Heart right ventricle (tissue), 16 donors: ENCODE measurements at regions not wholly inside any gene's neighbourhood (a gene's known extent, or its start where the extent isn't known, plus 50 kb on each side); places are given as distances from the start of the nearest gene placed in this dataset.
"Not testable (repeated sequence)": the region's sequence is repeated elsewhere in the genome, so short reads cannot be mapped to it uniquely, and the experiment has no call there.

Experiments used
- ATAC-seq, 8 donors: fragments of 200-7000 bp; cut with Tn5 transposase; one replicate each; pipeline ENCODE4 v1.9.1; 2020; ENCODE audit warnings: mild to moderate bottlenecking in 8 of 8, moderate library complexity in 8 of 8, moderate number of reproducible peaks in 1 of 8
- DNase-seq, 2 donors: peaks; one replicate each; pipeline ENCODE4 v3.0.0-alpha.2; 2020
- H3K27ac ChIP-seq, 10 donors: fragments of 200-600 bp; sonication (generic) in 2 of 10; one replicate each; pipeline versions ENCODE4 v1.5.0 to v1.8.0; 2020 to 2022; ENCODE audit warnings: mild to moderate bottlenecking in 3 of 10
- H3K27me3 ChIP-seq, 7 donors: fragments of 200-600 bp; one replicate each; pipeline ENCODE4 v1.8.0; 2021 to 2022; ENCODE audit warnings: mild to moderate bottlenecking in 2 of 7
- H3K36me3 ChIP-seq, 9 donors: fragments of 200-600 bp; sonication (generic) in 1 of 9; one replicate each; pipeline versions ENCODE4 v1.5.0 to v1.8.0; 2020 to 2022; ENCODE audit warnings: mild to moderate bottlenecking in 2 of 9
- H3K4me1 ChIP-seq, 9 donors: fragments of 200-600 bp; sonication (generic) in 1 of 9; one replicate each; pipeline versions ENCODE4 v1.5.0 to v1.8.0; 2020 to 2022; ENCODE audit warnings: mild to moderate bottlenecking in 4 of 9
- H3K4me3 ChIP-seq, 10 donors: fragments of 200-600 bp; sonication (generic) in 2 of 10; one replicate each; pipeline versions ENCODE4 v1.5.0 to v1.8.0; 2020 to 2022; ENCODE audit warnings: mild to moderate bottlenecking in 7 of 10, moderate library complexity in 2 of 10
- H3K9me3 ChIP-seq, 11 donors: fragments of 200-600 bp in 10 of 11; sonication (generic) in 2 of 11; one replicate each; pipeline versions ENCODE4 v1.5.0 to v1.8.0; 2013 to 2022; ENCODE audit warnings: mild to moderate bottlenecking in 2 of 11, control low read depth in 1 of 11, moderate library complexity in 1 of 11
- WGBS, 2 donors: extraction: QIAGEN DNeasy Blood & Tissue Kit; methylation state at CpG; one replicate each; pipeline ENCODE4 v1.1.7; 2013; ENCODE audit warnings: inconsistent platforms in 1 of 2; 5-methylcytosine and 5-hydroxymethylcytosine counted together
- intact Hi-C, 10 donors: fragments of 100-400 bp; cut with DNase I; formaldehyde crosslinking; loops; one replicate each; pipeline versions ENCODE4 v1.11.1 to v1.14.2; 2022
- donor health status: Arrhythmogenic right ventricular cardiomyopathy.
- donor health status: ischemic (EF 13 %, LVEDD 7.1; RV severe dilation, severe dysfunction).
- donor health status: healthy with polysubstance abuse.
- donor health status: DM: no; HTN: yes; CAD: no.
- donor health status: DM: no; HTN: no; CAD: no.
- donor health status: ischemic (EF 25% LVEDD 6.9; RV normal size, moderate dysfunction).
- donor health status: ischemic (EF 25% LVEDD 5.7; RV mildly dilated, moderate dysfunction).
- donor health status: healthy.
- donor health status: DM: yes; HTN: yes; CAD: no.
- donor health status: Ischemic cardiomyopathy.
- donor health status: ischemic (EF 35%, LVEDD 5.7; RV mildly dilated, moderate dysfunction).
- donor health status: nonischemic (EF 11% LVEDD 7.7; RV severe dilation, severe dysfunction).
- donor health status: DM: yes; HTN: yes; CAD: no.
- donor health status: PGD.
- donor health status: ischemic (EF 29% LVEDD 5.4; RV normal size, mild dysfunction).
- donor health status: nonischemic (EF 23%, LVEDD 6.1; RV moderate dilation, normal function).

GRCh38 chr16:46396131-46396882 lies 224.9 kb downstream of the SHCBP1 start:
- peaks cover 0 to 28% (median 5%) of the 10 kb centered on the region in 11 donors for H3K9me3 ChIP-seq
- H3K27me3 ChIP-seq, H3K4me1 ChIP-seq, H3K27ac ChIP-seq, H3K36me3 ChIP-seq, H3K4me3 ChIP-seq, intact Hi-C loops, ATAC-seq: not testable (repeated sequence)
- 66 to 67% methylated on average over 31 of the region's 31 CpGs for WGBS, 2 donors
- peak in 1 of 2 donors; percentile 12 for DNase-seq

- intact Hi-C loops, H3K4me1 ChIP-seq, H3K4me3 ChIP-seq, H3K27me3 ChIP-seq, H3K27ac ChIP-seq, ATAC-seq, H3K36me3 ChIP-seq: not testable (repeated sequence)
- peaks cover 0 to 28% (median 5%) of the 10 kb centered on the region in 11 donors for H3K9me3 ChIP-seq
- WGBS, 2 donors, result 75 to 78% methylated on average over 23 of the region's 23 CpGs
- peak in 1 of 2 donors; percentile 20 for DNase-seq
Measured at GRCh38 chr16:46395391-46395921, 225.7 kb downstream of the SHCBP1 start.

- H3K4me1 ChIP-seq, H3K4me3 ChIP-seq, ATAC-seq, H3K27ac ChIP-seq, intact Hi-C loops, H3K27me3 ChIP-seq, H3K36me3 ChIP-seq: not testable (repeated sequence)
- DNase-seq, result peak in 1 of 2 donors; percentile 10
- WGBS, 2 donors, result 73 to 74% methylated on average over 16 of the region's 17 CpGs
- peaks cover 0 to 28% (median 5%) of the 10 kb centered on the region in 11 donors for H3K9me3 ChIP-seq
Measured at GRCh38 chr16:46394963-46395362, 226.2 kb downstream of the SHCBP1 start.

GRCh38 chr16:46394149-46394548 lies 227.0 kb downstream of the SHCBP1 start:
- H3K36me3 ChIP-seq, DNase-seq, ATAC-seq, H3K4me1 ChIP-seq, H3K27me3 ChIP-seq, H3K27ac ChIP-seq, intact Hi-C loops, H3K4me3 ChIP-seq: not testable (repeated sequence)
- WGBS, 2 donors, result 73 to 75% methylated on average over 17 of the region's 18 CpGs
- peaks cover 0 to 28% (median 5%) of the 10 kb centered on the region in 11 donors for H3K9me3 ChIP-seq

GRCh38 chr16:46392930-46393722 lies 228.1 kb downstream of the SHCBP1 start:
- intact Hi-C loops, H3K27ac ChIP-seq, ATAC-seq, H3K36me3 ChIP-seq, H3K4me3 ChIP-seq, H3K27me3 ChIP-seq, H3K4me1 ChIP-seq: not testable (repeated sequence)
- DNase-seq, result peak in 1 of 2 donors; percentile 53
- H3K9me3 ChIP-seq, result peaks cover 0 to 28% (median 5%) of the 10 kb centered on the region in 11 donors
- WGBS, 2 donors, result 73 to 74% methylated on average over 20 to 21 of the region's 26 CpGs

- H3K4me1 ChIP-seq, intact Hi-C loops, H3K36me3 ChIP-seq, H3K4me3 ChIP-seq, H3K27ac ChIP-seq: not testable (repeated sequence)
- ATAC-seq (peak in 2 of 8 donors; percentile 2 to 4), DNase-seq (peak in 1 of 2 donors; percentile 85)
- Histone ChIP-seq H3K27me3 (peaks cover 0 to 13% (median 0%) of the 10 kb centered on the region in 7 donors), H3K9me3 (peaks cover 0 to 16% (median 12%) of the 10 kb centered on the region in 11 donors)
- 62 to 65% methylated on average over 29 of the region's 29 CpGs for WGBS, 2 donors
Measured at GRCh38 chr16:46390660-46391462, 230.3 kb downstream of the SHCBP1 start.

GRCh38 chr16:46389561-46390041 lies 231.6 kb downstream of the SHCBP1 start:
- peaks cover 0 to 12% (median 7%) of the 10 kb centered on the region in 11 donors for H3K9me3 ChIP-seq
- WGBS, 2 donors, result 72% methylated on average over 20 of the region's 20 CpGs
- ATAC-seq, H3K4me1 ChIP-seq, H3K36me3 ChIP-seq, intact Hi-C loops: not testable (repeated sequence)
- peak in 1 of 2 donors; percentile 97 for DNase-seq
- H3K4me3 ChIP-seq, result peak overlapping the region in 1 of 10 donors; percentile 0
- H3K27ac ChIP-seq, result peak overlapping the region in 1 of 10 donors; percentile 0
- peaks cover 0 to 13% (median 0%) of the 10 kb centered on the region in 7 donors for H3K27me3 ChIP-seq

GRCh38 chr16:46388939-46389491 lies 232.2 kb downstream of the SHCBP1 start:
- intact Hi-C loops, result not testable (repeated sequence)

GRCh38 chr16:46388354-46388753 lies 232.8 kb downstream of the SHCBP1 start:
- ATAC-seq, H3K27ac ChIP-seq, intact Hi-C loops, H3K36me3 ChIP-seq, H3K4me1 ChIP-seq, DNase-seq, H3K4me3 ChIP-seq: not testable (repeated sequence)
- Histone ChIP-seq H3K9me3 (peaks cover 0 to 17% (median 10%) of the 10 kb centered on the region in 11 donors), H3K27me3 (peaks cover 0 to 13% (median 0%) of the 10 kb centered on the region in 7 donors)
- WGBS, 2 donors, result 72 to 75% methylated on average over 16 of the region's 16 CpGs

More at GRCh38 chr16:46388939-46389491, 232.2 kb downstream of the SHCBP1 start:
- ATAC-seq, H3K36me3 ChIP-seq, H3K4me1 ChIP-seq, H3K4me3 ChIP-seq, H3K27ac ChIP-seq, DNase-seq: not testable (repeated sequence)
- 75 to 76% methylated on average over 27 of the region's 27 CpGs for WGBS, 2 donors
- Histone ChIP-seq H3K27me3 (peaks cover 0 to 13% (median 0%) of the 10 kb centered on the region in 7 donors), H3K9me3 (peaks cover 0 to 17% (median 10%) of the 10 kb centered on the region in 11 donors)

GRCh38 chr16:46387720-46388119 lies 233.5 kb downstream of the SHCBP1 start:
- intact Hi-C loops, H3K4me1 ChIP-seq, H3K36me3 ChIP-seq: not testable (repeated sequence)
- H3K27ac ChIP-seq, result peak overlapping the region in 1 of 10 donors; percentile 1
- peaks cover 0 to 13% (median 0%) of the 10 kb centered on the region in 7 donors for H3K27me3 ChIP-seq
- 61 to 63% methylated on average over 15 of the region's 15 CpGs for WGBS, 2 donors
- ATAC-seq (peak in 6 of 8 donors; percentile 0 to 1 (median 1)), DNase-seq (peak; percentile 5 to 96)
- H3K9me3 ChIP-seq, result peaks cover 0 to 20% (median 10%) of the 10 kb centered on the region in 11 donors
- H3K4me3 ChIP-seq, result peak overlapping the region in 1 of 10 donors; percentile 2
